ENCODE measurements at regions not wholly inside any gene's neighbourhood (a gene's known extent, or its start where the extent isn't known, plus 50 kb on each side); places are given as distances from the start of the nearest gene placed in this dataset.

- no peak for TF ChIP-seq CTCF (IDR thresholded peaks at IDR 0.05; ENCODE audit: control extremely low read depth, extremely low read depth)
- no peak for DNase-seq
Observed at GRCh38 chr15:88711806-88712205, 73.0 kb downstream of the ISG20 start.

GRCh38 chr15:88714782-88715372 is 76.1 kb downstream of the ISG20 start:
- DNase-seq (no peak), ATAC-seq (ENCODE audit: insufficient read depth, low FRiP score) (no peak)
- peaks cover 0 to 4% (median 0%) of the 10 kb centered on the region in 4 donors for H3K9me3 ChIP-seq (ENCODE audit: control insufficient read depth in 4 of 4, insufficient read depth in 3 of 4, low read length in 3 of 4)
- whole genome bisulfite sequencing, 2 donors = 66 to 86% methylated on average over 9 of the region's 9 CpGs
- H3K9ac ChIP-seq (ENCODE audit: insufficient read depth in 1 of 2, low read length in 2 of 2) = no peak overlapping the region
- TF ChIP-seq CTCF (IDR thresholded peaks at IDR 0.05; ENCODE audit: control extremely low read depth, extremely low read depth) = no peak
- no peak overlapping the region for H3K4me3 ChIP-seq
- no peak overlapping the region for H3K27ac ChIP-seq (ENCODE audit: low read depth in 1 of 2, low read length in 1 of 2)
- H3K27me3 ChIP-seq (ENCODE audit: control insufficient read depth in 3 of 3, insufficient read depth in 3 of 3, low read length in 2 of 3) = peaks cover 0 to 9% (median 2%) of the 10 kb centered on the region in 3 donors
- H3K36me3 ChIP-seq (ENCODE audit: control insufficient read depth in 4 of 4, insufficient read depth in 4 of 4, low read length in 4 of 4) = no peaks in the 10 kb centered on the region
- no peaks in the 10 kb centered on the region for H3K4me1 ChIP-seq (ENCODE audit: control insufficient read depth in 5 of 5, insufficient read depth in 5 of 5, low read length in 5 of 5)

More at GRCh38 chr15:88711806-88712205, 73.0 kb downstream of the ISG20 start:
- Histone ChIP-seq H3K9me3 (ENCODE audit: control insufficient read depth in 4 of 4, insufficient read depth in 3 of 4, low read length in 3 of 4) (peaks cover 0 to 1% (median 0%) of the 10 kb centered on the region in 4 donors), H3K27me3 (ENCODE audit: control insufficient read depth in 3 of 3, insufficient read depth in 3 of 3, low read length in 2 of 3) (peaks cover 0 to 9% (median 2%) of the 10 kb centered on the region in 3 donors), H3K4me3 (no peak overlapping the region), H3K4me1 (ENCODE audit: control insufficient read depth in 5 of 5, insufficient read depth in 5 of 5, low read length in 5 of 5) (peaks cover 0 to 13% (median 3%) of the 10 kb centered on the region in 5 donors), H3K36me3 (ENCODE audit: control insufficient read depth in 4 of 4, insufficient read depth in 4 of 4, low read length in 4 of 4) (no peaks in the 10 kb centered on the region), H3K9ac (ENCODE audit: insufficient read depth in 1 of 2, low read length in 2 of 2) (no peak overlapping the region), H3K27ac (ENCODE audit: low read depth in 1 of 2, low read length in 1 of 2) (no peak overlapping the region)
- no peak for ATAC-seq (ENCODE audit: insufficient read depth, low FRiP score)
- WGBS, 2 donors = 72 to 80% methylated on average over 4 of the region's 4 CpGs

- no peak for ATAC-seq (ENCODE audit: insufficient read depth, low FRiP score)
- no peak overlapping the region for H3K9ac ChIP-seq (ENCODE audit: insufficient read depth in 1 of 2, low read length in 2 of 2)
- no peak for DNase-seq
- no peak for TF ChIP-seq CTCF (IDR thresholded peaks at IDR 0.05; ENCODE audit: control extremely low read depth, extremely low read depth)
- H3K27me3 ChIP-seq (ENCODE audit: control insufficient read depth in 3 of 3, insufficient read depth in 3 of 3, low read length in 2 of 3) = peaks cover 0 to 6% (median 2%) of the 10 kb centered on the region in 3 donors
- no peak overlapping the region for H3K27ac ChIP-seq (ENCODE audit: low read depth in 1 of 2, low read length in 1 of 2)
- WGBS, 2 donors = 80 to 81% methylated on average over 20 of the region's 20 CpGs
- H3K4me1 ChIP-seq (ENCODE audit: control insufficient read depth in 5 of 5, insufficient read depth in 5 of 5, low read length in 5 of 5) = no peaks in the 10 kb centered on the region
- H3K4me3 ChIP-seq = no peak overlapping the region
- H3K9me3 ChIP-seq (ENCODE audit: control insufficient read depth in 4 of 4, insufficient read depth in 3 of 4, low read length in 3 of 4) = peaks cover 0 to 4% (median 0%) of the 10 kb centered on the region in 4 donors
- no peaks in the 10 kb centered on the region for H3K36me3 ChIP-seq (ENCODE audit: control insufficient read depth in 4 of 4, insufficient read depth in 4 of 4, low read length in 4 of 4)
Observed at GRCh38 chr15:88716543-88717381, 77.9 kb downstream of the ISG20 start.

Measured in lung (tissue), 11 donors.